Type B pancreatic cell (in vitro differentiated cells): ENCODE measurements at regions not wholly inside any gene's neighbourhood (a gene's known extent, or its start where the extent isn't known, plus 50 kb on each side); places are given as distances from the start of the nearest gene placed in this dataset.

Experiments used
- DNase-seq: peaks from one replicate; pipeline ENCODE4 v3.0.0; 2021; ENCODE audit warnings: mixed read lengths; ENCODE audit not compliant: unreplicated experiment; ENCODE audit errors: extremely low spot score
- H3K27ac Mint-ChIP-seq: 2 replicates; pipeline ENCODE4 v1.8.0; 2021; ENCODE audit warnings: mild to moderate bottlenecking, mixed read lengths
- H3K27me3 Mint-ChIP-seq: 2 replicates; pipeline ENCODE4 v1.8.0; 2021; ENCODE audit warnings: mixed read lengths
- H3K36me3 Mint-ChIP-seq: 2 replicates; pipeline ENCODE4 v1.8.0; 2021; ENCODE audit warnings: mixed read lengths
- H3K4me1 Mint-ChIP-seq: one replicate; pipeline ENCODE4 v1.8.0; 2021; ENCODE audit warnings: mixed read lengths; ENCODE audit not compliant: unreplicated experiment
- H3K4me3 Mint-ChIP-seq: 2 replicates; pipeline ENCODE4 v1.8.0; 2021; ENCODE audit warnings: mild to moderate bottlenecking, mixed read lengths
- H3K9me3 Mint-ChIP-seq: 2 replicates; pipeline ENCODE4 v1.8.0; 2021; ENCODE audit warnings: mixed read lengths
- CTCF ChIP-seq: fragments of 200-600 bp; sonication (generic); conservative IDR thresholded peaks from 2 replicates; pipeline ENCODE4 v1.5.0; 2021; ENCODE audit warnings: antibody characterized with exemption, mild to moderate bottlenecking

- Mint-ChIP-seq H3K4me3 (no peak overlapping the region), H3K4me1 (no peaks in the 10 kb centered on the region), H3K27ac (no peak overlapping the region), H3K9me3 (peaks cover 12% of the 10 kb centered on the region), H3K27me3 (no peaks in the 10 kb centered on the region), H3K36me3 (no peaks in the 10 kb centered on the region)
- no peak for DNase-seq
- TF ChIP-seq CTCF: no peak
Observed at GRCh38 chr6:92522589-92522988, 896.8 kb downstream of the EPHA7 start.

- no peaks in the 10 kb centered on the region for H3K4me1 Mint-ChIP-seq
- H3K27me3 Mint-ChIP-seq: no peaks in the 10 kb centered on the region
- H3K27ac Mint-ChIP-seq: no peak overlapping the region
- no peaks in the 10 kb centered on the region for H3K36me3 Mint-ChIP-seq
- TF ChIP-seq CTCF: no peak
- peaks cover 12% of the 10 kb centered on the region for H3K9me3 Mint-ChIP-seq
- H3K4me3 Mint-ChIP-seq: no peak overlapping the region
- DNase-seq: no peak
Observed at GRCh38 chr6:92521553-92521952, 897.8 kb downstream of the EPHA7 start.

- DNase-seq: no peak
- no peaks in the 10 kb centered on the region for H3K27me3 Mint-ChIP-seq
- no peak overlapping the region for H3K27ac Mint-ChIP-seq
- H3K36me3 Mint-ChIP-seq: no peaks in the 10 kb centered on the region
- no peak for TF ChIP-seq CTCF
- no peaks in the 10 kb centered on the region for H3K4me1 Mint-ChIP-seq
- H3K9me3 Mint-ChIP-seq: peaks cover 15% of the 10 kb centered on the region
- H3K4me3 Mint-ChIP-seq: no peak overlapping the region
Observed at GRCh38 chr6:92510137-92510536, 909.2 kb downstream of the EPHA7 start.

GRCh38 chr6:92507552-92507951, 911.8 kb downstream of the EPHA7 start:
- H3K4me3 Mint-ChIP-seq: no peak overlapping the region
- peaks cover 10% of the 10 kb centered on the region for H3K9me3 Mint-ChIP-seq
- H3K36me3 Mint-ChIP-seq: no peaks in the 10 kb centered on the region
- no peak for TF ChIP-seq CTCF
- H3K27ac Mint-ChIP-seq: no peak overlapping the region
- no peak for DNase-seq
- H3K27me3 Mint-ChIP-seq: no peaks in the 10 kb centered on the region
- no peaks in the 10 kb centered on the region for H3K4me1 Mint-ChIP-seq

- no peak overlapping the region for H3K27ac Mint-ChIP-seq
- H3K4me1 Mint-ChIP-seq: no peaks in the 10 kb centered on the region
- H3K27me3 Mint-ChIP-seq: no peaks in the 10 kb centered on the region
- no peaks in the 10 kb centered on the region for H3K36me3 Mint-ChIP-seq
- no peak overlapping the region for H3K4me3 Mint-ChIP-seq
- H3K9me3 Mint-ChIP-seq: peaks cover 4% of the 10 kb centered on the region
- no peak for DNase-seq
- TF ChIP-seq CTCF: no peak
Observed at GRCh38 chr6:92504509-92504908, 914.9 kb downstream of the EPHA7 start.

GRCh38 chr6:92497281-92497680, 922.1 kb downstream of the EPHA7 start:
- H3K4me1 Mint-ChIP-seq: no peaks in the 10 kb centered on the region
- H3K4me3 Mint-ChIP-seq: no peak overlapping the region
- H3K36me3 Mint-ChIP-seq: no peaks in the 10 kb centered on the region
- no peaks in the 10 kb centered on the region for H3K27me3 Mint-ChIP-seq
- H3K9me3 Mint-ChIP-seq: no peaks in the 10 kb centered on the region
- no peak overlapping the region for H3K27ac Mint-ChIP-seq
- no peak for TF ChIP-seq CTCF
- DNase-seq: no peak
